Heart right ventricle (tissue), 16 donors: ENCODE measurements at regions not wholly inside any gene's neighbourhood (a gene's known extent, or its start where the extent isn't known, plus 50 kb on each side); places are given as distances from the start of the nearest gene placed in this dataset.

ENCODE experiments used
- ATAC-seq, 8 donors: fragments of 200-7000 bp; cut with Tn5 transposase; one replicate each; pipeline ENCODE4 v1.9.1; 2020; ENCODE audit warnings: mild to moderate bottlenecking in 8 of 8, moderate library complexity in 8 of 8, moderate number of reproducible peaks in 1 of 8
- DNase-seq, 2 donors: peaks; one replicate each; pipeline ENCODE4 v3.0.0-alpha.2; 2020
- H3K27ac ChIP-seq, 10 donors: fragments of 200-600 bp; sonication (generic) in 2 of 10; one replicate each; pipeline versions ENCODE4 v1.5.0 to v1.8.0; 2020 to 2022; ENCODE audit warnings: mild to moderate bottlenecking in 3 of 10
- H3K27me3 ChIP-seq, 7 donors: fragments of 200-600 bp; one replicate each; pipeline ENCODE4 v1.8.0; 2021 to 2022; ENCODE audit warnings: mild to moderate bottlenecking in 2 of 7
- H3K36me3 ChIP-seq, 9 donors: fragments of 200-600 bp; sonication (generic) in 1 of 9; one replicate each; pipeline versions ENCODE4 v1.5.0 to v1.8.0; 2020 to 2022; ENCODE audit warnings: mild to moderate bottlenecking in 2 of 9
- H3K4me1 ChIP-seq, 9 donors: fragments of 200-600 bp; sonication (generic) in 1 of 9; one replicate each; pipeline versions ENCODE4 v1.5.0 to v1.8.0; 2020 to 2022; ENCODE audit warnings: mild to moderate bottlenecking in 4 of 9
- H3K4me3 ChIP-seq, 10 donors: fragments of 200-600 bp; sonication (generic) in 2 of 10; one replicate each; pipeline versions ENCODE4 v1.5.0 to v1.8.0; 2020 to 2022; ENCODE audit warnings: mild to moderate bottlenecking in 7 of 10, moderate library complexity in 2 of 10
- H3K9me3 ChIP-seq, 11 donors: fragments of 200-600 bp in 10 of 11; sonication (generic) in 2 of 11; one replicate each; pipeline versions ENCODE4 v1.5.0 to v1.8.0; 2013 to 2022; ENCODE audit warnings: mild to moderate bottlenecking in 2 of 11, control low read depth in 1 of 11, moderate library complexity in 1 of 11
- WGBS, 2 donors: extraction: QIAGEN DNeasy Blood & Tissue Kit; methylation state at CpG; one replicate each; pipeline ENCODE4 v1.1.7; 2013; ENCODE audit warnings: inconsistent platforms in 1 of 2; 5-methylcytosine and 5-hydroxymethylcytosine counted together
- intact Hi-C, 10 donors: fragments of 100-400 bp; cut with DNase I; formaldehyde crosslinking; loops; one replicate each; pipeline versions ENCODE4 v1.11.1 to v1.14.2; 2022
- TF ChIP-seq, protein P1 (sequence below), 9 donors: fragments of 200-600 bp; sonication (generic) in 2 of 9; IDR thresholded peaks; one replicate each; pipeline versions ENCODE4 v1.5.0 to v1.8.0; 2021 to 2022; ENCODE audit warnings: antibody characterized with exemption in 9 of 9, mild to moderate bottlenecking in 5 of 9, moderate library complexity in 1 of 9
- donor health status: Arrhythmogenic right ventricular cardiomyopathy.
- donor health status: ischemic (EF 13 %, LVEDD 7.1; RV severe dilation, severe dysfunction).
- donor health status: healthy with polysubstance abuse.
- donor health status: DM: no; HTN: yes; CAD: no.
- donor health status: DM: no; HTN: no; CAD: no.
- donor health status: ischemic (EF 25% LVEDD 6.9; RV normal size, moderate dysfunction).
- donor health status: ischemic (EF 25% LVEDD 5.7; RV mildly dilated, moderate dysfunction).
- donor health status: healthy.
- donor health status: DM: yes; HTN: yes; CAD: no.
- donor health status: Ischemic cardiomyopathy.
- donor health status: ischemic (EF 35%, LVEDD 5.7; RV mildly dilated, moderate dysfunction).
- donor health status: nonischemic (EF 11% LVEDD 7.7; RV severe dilation, severe dysfunction).
- donor health status: DM: yes; HTN: yes; CAD: no.
- donor health status: PGD.
- donor health status: ischemic (EF 29% LVEDD 5.4; RV normal size, mild dysfunction).
- donor health status: nonischemic (EF 23%, LVEDD 6.1; RV moderate dilation, normal function).

DNA sequence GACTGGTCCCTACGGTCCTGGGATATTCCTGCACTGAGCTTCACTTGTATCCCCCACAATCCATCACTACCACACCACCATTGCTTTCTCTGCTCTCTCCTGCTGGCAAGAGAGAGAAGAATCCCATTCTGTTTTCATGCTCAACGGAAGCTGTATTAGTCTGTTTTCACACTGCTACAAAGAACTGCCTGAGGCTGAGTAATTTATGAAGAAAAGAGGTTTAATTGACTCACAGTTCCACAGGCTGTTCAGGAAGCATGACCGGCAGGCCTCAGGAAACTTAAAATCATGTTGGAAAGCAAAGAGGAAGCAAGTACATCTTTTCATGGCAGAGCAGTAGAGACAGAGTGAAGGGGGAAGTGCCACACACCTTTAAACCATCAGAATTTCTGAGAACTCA is 260.4 kb upstream of the LYZL1 start:
- ATAC-seq (no peak), DNase-seq (no peak)
- WGBS, 2 donors, result 70 to 73% methylated on average over 3 of the region's 3 CpGs
- H3K27me3 ChIP-seq, result peaks cover 0 to 7% (median 0%) of the 10 kb centered on the region in 7 donors
- no peaks in the 10 kb centered on the region for H3K9me3 ChIP-seq
- no peaks in the 10 kb centered on the region for H3K36me3 ChIP-seq
- no peak overlapping the region for H3K27ac ChIP-seq
- no peak overlapping the region for H3K4me3 ChIP-seq
- intact Hi-C loops, result no loop called here
- H3K4me1 ChIP-seq, result no peaks in the 10 kb centered on the region
- TF ChIP-seq, protein P1, sequence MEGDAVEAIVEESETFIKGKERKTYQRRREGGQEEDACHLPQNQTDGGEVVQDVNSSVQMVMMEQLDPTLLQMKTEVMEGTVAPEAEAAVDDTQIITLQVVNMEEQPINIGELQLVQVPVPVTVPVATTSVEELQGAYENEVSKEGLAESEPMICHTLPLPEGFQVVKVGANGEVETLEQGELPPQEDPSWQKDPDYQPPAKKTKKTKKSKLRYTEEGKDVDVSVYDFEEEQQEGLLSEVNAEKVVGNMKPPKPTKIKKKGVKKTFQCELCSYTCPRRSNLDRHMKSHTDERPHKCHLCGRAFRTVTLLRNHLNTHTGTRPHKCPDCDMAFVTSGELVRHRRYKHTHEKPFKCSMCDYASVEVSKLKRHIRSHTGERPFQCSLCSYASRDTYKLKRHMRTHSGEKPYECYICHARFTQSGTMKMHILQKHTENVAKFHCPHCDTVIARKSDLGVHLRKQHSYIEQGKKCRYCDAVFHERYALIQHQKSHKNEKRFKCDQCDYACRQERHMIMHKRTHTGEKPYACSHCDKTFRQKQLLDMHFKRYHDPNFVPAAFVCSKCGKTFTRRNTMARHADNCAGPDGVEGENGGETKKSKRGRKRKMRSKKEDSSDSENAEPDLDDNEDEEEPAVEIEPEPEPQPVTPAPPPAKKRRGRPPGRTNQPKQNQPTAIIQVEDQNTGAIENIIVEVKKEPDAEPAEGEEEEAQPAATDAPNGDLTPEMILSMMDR (IDR thresholded peaks at IDR 0.05), result no peak

DNA sequence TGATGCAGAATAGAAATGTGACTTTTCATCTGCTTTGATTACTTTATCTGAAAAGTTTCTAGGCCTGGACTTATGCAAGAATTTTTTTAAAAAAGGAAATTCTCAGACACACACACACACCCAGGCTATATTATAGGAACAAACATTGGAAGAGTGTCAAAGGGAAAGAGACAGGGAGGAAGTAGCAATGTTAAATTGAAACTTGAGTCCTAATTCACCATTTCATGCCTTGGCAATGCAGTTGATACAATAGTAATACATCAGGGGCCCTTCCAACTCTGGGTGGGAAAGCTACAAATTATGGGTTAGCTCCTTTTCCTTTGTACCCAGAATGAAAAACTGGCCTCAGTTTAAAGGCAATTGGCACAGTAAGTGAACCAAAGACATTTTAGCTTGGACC is 258.0 kb upstream of the LYZL1 start:
- TF ChIP-seq, protein P1 (IDR thresholded peaks at IDR 0.05), result no peak
- no peaks in the 10 kb centered on the region for H3K9me3 ChIP-seq
- no peaks in the 10 kb centered on the region for H3K36me3 ChIP-seq
- no peaks in the 10 kb centered on the region for H3K4me1 ChIP-seq
- no peak overlapping the region for H3K27ac ChIP-seq
- DNase-seq, result no peak
- ATAC-seq, result no peak
- intact Hi-C loops, result no loop called here
- H3K27me3 ChIP-seq, result peaks cover 0 to 15% (median 0%) of the 10 kb centered on the region in 7 donors
- no peak overlapping the region for H3K4me3 ChIP-seq

DNA sequence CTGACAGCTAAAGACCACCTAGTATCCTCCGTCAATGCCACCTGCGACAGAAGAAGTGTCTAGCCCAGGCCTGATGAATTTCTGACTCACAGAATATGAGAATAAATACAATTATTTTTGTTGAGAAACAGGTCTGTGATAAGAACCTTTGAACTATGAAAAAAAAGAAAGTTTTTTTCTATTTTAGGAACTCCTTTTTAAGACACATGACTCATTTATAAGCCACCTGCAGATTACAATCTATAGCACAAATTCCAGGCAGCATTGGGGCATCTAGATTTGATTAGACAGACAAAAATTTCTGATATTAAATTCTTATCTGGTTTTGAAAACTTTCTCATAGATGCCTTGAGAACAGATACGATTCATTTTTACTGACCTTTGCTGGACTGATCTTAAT is 256.7 kb upstream of the LYZL1 start:
- DNase-seq, result no peak

DNA sequence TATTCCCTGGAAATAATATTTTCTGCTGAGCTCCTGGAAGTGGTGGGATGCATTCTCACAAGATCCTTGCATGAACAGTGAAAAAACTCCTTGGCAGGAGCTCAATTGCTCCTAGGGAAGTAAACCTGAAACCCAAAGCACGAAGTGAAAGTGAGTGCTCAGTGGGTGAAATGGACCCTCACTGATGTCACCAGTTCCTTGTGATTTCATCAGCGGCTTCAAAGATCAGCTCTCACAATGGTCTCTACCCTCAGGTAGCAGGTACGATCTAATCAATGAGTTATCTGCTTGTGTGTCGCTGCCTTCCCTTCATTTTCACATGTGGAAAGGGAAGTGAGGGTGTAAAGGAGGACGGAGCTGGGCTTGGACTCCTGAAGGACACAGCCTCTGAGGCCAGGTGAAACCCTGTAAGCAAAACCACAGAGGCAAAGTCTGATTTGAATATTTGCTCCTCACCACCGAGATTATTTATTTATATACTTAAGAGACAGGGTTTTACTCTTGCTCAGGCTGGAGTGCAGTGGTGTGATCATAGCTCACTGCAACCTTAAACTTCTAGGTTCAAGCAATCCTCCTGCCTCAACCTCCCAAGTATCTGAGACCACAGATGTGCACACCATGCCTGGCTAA is 255.4 kb upstream of the LYZL1 start:
- WGBS, 2 donors, result 79% methylated on average over 6 of the region's 6 CpGs
- Histone ChIP-seq H3K4me3 (no peak overlapping the region), H3K27ac (no peak overlapping the region), H3K4me1 (no peaks in the 10 kb centered on the region), H3K27me3 (peaks cover 0 to 13% (median 0%) of the 10 kb centered on the region in 7 donors), H3K36me3 (no peaks in the 10 kb centered on the region), H3K9me3 (no peaks in the 10 kb centered on the region)
- intact Hi-C loops, result no loop called here
- TF ChIP-seq, protein P1 (IDR thresholded peaks at IDR 0.05), result no peak
- ATAC-seq, result no peak
- no peak for DNase-seq

More for the DNA sequence above, 256.7 kb upstream of the LYZL1 start:
- intact Hi-C loops, result no loop called here
- WGBS, 2 donors, result 94 to 96% methylated on average over 3 of the region's 3 CpGs
- Histone ChIP-seq H3K27me3 (peaks cover 0 to 15% (median 0%) of the 10 kb centered on the region in 7 donors), H3K4me1 (no peaks in the 10 kb centered on the region), H3K9me3 (no peaks in the 10 kb centered on the region), H3K36me3 (no peaks in the 10 kb centered on the region), H3K4me3 (no peak overlapping the region), H3K27ac (no peak overlapping the region)
- TF ChIP-seq, protein P1 (IDR thresholded peaks at IDR 0.05), result no peak
- no peak for ATAC-seq
